Mucosa of gallbladder (tissue), 1 donor: ENCODE measurements at regions not wholly inside any gene's neighbourhood (a gene's known extent, or its start where the extent isn't known, plus 50 kb on each side); places are given as distances from the start of the nearest gene placed in this dataset.
"Not testable (repeated sequence)": the region's sequence is repeated elsewhere in the genome, so short reads cannot be mapped to it uniquely, and the experiment has no call there.

Experiments
- DNase-seq: peaks from one replicate; pipeline ENCODE4 v3.0.0-alpha.2; 2020; ENCODE audit warnings: low spot score
- donor health status: DM: no; HTN: no; CAD: no.

DNA sequence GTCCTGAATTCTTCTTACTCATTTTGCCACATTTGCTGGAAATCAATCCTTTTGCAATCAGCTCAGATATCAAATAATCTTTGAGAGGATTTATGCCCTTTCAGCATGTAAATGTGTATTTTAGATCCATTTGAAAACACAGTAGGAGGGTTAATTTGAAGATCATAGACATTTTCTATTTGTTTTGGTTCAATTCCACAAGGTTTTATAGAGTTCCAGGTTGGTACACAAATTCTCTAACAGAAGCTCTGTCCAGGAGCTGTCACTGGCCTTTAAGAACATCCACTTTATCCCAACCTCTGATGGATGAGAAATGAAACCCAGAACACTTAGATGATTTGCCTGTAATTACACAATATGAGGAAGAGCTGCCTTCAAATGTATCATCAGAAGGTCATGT is 157.3 kb upstream of the CHAC2 start:
- no peak for DNase-seq

DNA sequence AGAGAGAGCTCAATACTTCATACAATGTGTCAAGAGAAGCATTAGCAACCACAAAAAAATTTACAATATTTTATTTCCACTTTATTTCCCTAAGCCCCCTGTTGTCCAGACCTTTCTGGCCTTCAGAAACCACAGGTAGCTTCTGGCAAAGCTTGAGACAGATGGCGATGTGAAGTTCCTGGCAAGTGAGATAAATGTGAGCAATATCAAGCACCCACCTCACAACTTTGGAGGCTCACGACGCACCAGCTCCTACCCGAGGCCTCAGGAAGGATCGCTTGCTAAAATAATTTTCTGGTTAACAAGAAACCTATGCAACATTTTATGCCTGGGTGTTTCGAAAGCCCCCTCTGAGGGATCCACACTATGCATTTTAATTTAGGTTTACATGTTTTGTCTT is 158.1 kb upstream of the CHAC2 start:
- no peak for DNase-seq

DNA sequence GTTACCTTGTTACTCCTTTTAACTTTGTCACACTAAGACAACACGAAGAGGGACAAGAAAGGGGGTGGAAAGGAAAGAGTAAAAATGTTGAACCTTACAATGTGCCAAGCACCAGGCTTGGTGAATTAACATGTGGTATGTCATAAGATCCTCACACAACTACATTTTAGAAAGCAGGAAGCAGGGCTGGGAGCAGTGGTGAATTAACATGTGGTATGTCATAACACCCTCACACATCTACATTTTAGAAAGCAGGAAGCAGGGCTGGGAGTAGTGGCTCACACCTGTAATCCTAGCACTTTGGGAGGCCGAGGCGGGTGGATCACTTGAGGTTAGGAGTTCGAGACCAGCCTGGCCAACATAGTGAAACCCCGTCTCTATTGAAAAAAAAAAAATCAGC is 159.3 kb upstream of the CHAC2 start:
- no peak for DNase-seq

DNA sequence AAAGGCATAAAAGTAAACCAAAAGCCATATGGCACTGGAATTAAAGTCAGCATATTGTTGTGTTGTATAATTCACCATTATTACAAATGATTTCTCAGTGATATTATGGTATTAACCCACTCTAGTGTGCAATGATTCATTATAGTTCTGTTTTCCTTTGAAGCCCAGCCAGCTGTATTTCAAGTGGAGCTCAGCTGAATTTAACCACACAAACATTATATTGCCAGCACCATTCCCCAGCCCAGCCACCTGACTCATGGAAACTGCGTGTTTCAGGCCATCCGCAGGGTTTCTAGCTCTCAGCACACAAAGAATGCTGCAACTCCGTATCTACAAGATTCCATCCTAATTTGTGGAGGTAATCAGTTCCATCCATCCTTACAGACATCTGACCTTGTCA is 166.8 kb upstream of the CHAC2 start:
- no peak for DNase-seq

DNA sequence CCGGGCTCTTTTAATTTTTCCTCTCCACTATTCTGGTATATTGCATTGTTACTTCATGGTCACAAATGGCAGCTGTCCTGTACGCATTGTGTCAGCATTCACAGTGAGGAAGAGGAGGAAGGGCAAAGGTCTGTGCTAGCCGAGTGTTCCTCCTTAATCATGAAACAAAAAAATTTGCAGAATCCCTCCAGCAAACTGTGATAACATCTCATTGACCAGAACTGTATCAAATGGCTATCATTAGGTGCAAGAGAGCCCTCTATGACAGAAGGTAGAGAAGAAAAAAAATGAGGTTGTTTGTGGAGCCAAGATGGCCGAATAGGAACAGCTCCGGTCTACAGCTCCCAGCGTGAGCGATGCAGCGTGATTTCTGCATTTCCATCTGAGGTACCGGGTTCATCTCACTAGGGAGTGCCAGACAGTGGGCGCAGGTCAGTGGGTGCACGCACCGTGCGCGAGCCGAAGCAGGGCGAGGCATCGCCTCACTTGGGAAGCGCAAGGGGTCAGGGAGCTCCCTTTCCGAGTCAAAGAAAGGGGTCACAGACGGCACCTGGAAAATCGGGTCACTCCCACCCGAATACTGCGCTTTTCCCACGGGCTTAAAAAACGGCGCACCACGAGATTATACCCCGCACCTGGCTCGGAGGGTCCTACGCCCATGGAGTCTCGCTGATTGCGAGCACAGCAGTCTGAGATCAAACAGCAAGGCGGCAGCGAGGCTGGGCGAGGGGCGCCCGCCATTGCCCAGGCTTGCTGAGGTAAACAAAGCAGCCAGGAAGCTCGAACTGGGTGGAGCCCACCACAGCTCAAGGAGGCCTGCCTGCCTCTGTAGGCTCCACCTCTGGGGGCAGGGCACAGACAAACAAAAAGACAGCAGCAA is 180.6 kb upstream of the CHAC2 start:
- DNase-seq, result not testable (repeated sequence)

DNA sequence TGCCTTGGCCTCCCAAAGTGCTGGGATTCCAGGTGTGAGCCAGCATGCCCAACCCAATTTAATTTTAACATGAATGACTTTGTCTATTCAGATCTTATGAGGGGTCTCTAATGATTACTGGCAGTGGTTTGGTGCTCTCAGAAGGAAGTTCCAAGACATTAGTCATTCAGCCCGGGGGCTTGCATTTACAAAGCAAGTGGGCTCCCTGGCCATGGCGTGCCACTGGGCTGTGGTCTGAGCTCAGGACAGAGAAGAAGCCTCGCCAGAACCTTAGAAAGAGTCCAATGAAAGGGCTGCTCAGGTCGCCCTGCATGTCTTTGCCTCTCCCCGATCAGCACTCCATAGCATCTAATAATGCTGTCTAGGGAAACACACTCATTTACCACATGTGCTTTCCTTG is 182.6 kb upstream of the CHAC2 start:
- no peak for DNase-seq

DNA sequence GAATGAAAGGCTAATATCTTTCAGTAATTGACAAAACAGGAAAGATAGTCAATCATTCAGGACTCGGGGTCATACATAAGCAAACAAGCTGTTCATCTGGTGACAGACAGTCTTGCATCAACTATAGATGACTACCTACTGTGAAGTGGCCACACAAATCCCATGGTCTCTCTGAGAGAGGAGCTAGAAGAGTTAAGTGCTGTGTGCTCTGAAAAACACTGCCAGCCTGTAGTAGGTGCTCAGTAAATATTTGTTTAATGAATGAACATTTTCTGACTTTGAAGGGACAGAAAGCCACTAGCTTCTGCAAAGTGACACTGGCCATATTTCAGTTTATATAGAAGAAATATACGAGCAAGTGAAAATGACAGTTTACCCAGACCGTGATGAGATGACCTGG is 184.0 kb upstream of the CHAC2 start:
- DNase-seq, result no peak

DNA sequence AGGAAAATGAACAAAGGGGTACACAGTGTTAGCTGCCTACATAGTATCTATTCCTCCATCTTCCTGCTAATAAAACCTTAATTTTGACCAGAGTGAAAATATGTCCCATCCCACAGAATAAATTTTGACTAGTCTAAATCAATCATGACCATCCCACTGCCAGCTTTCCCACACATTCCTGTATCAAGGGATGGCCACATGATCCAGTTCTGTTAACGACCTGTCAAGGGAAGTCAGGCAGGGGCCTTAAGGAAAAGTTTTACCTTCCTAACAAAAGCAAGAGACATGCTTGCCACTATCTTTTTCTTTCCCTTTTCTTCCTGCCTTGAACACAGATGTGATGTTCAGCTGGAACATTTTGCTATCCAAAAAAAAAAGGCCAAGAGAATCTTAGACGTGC is 185.0 kb upstream of the CHAC2 start:
- no peak for DNase-seq

DNA sequence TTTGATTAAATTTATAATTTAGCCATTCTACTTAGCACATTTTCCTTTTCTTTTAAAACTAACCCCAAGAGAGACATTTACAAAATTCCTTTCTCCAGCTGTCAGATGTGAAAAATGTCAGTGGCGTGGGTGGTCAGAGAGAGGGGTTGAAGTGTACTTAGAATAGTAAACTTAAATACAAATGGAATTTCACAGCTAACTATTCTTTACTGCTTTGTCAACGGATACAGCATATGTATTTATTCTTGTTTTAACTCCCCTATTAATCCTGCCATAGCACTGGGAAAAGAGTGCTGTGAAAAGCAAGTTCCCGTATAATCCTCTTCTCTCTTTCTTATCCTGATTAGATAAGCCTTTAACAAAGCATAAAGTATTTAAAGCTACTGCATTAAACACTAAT is 191.4 kb upstream of the CHAC2 start:
- DNase-seq, result no peak

DNA sequence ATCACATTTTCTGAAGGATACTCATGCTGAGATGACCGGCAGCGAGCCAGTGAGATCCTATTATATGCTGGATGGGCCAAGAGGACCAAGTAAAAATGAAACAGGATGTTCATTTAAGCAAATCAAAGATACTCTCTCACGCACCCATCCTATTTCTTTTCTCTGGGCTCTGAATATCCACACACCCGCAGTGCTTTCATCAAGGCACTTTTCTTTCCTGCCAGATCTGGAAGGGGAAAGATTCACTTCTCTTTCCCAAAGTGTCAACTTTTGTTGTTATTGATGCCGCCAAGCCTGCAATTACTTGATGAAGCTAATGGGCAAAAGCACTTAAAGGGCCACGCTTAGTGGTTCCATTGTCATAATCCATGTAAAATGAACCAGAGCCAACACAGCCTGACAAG is 191.9 kb upstream of the CHAC2 start:
- no peak for DNase-seq

DNA sequence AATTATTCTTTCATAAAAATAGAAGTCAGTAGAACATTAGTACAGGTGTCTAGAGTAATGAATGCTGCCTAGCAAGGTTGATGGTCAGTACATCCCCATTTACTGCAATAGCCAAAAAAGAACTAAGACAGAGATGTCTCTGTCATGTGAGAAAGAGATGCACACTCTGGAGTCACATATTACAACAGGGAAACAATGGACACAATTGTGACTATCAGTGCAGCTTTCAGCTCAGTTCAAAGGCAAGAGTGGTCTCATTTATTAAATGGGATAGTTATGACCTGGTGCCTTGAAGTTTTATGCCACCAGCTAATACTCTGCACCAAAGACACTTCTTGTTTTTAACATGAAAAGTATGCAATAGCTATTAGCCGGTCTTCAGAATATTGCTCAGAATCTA is 194.9 kb upstream of the CHAC2 start:
- no peak for DNase-seq

DNA sequence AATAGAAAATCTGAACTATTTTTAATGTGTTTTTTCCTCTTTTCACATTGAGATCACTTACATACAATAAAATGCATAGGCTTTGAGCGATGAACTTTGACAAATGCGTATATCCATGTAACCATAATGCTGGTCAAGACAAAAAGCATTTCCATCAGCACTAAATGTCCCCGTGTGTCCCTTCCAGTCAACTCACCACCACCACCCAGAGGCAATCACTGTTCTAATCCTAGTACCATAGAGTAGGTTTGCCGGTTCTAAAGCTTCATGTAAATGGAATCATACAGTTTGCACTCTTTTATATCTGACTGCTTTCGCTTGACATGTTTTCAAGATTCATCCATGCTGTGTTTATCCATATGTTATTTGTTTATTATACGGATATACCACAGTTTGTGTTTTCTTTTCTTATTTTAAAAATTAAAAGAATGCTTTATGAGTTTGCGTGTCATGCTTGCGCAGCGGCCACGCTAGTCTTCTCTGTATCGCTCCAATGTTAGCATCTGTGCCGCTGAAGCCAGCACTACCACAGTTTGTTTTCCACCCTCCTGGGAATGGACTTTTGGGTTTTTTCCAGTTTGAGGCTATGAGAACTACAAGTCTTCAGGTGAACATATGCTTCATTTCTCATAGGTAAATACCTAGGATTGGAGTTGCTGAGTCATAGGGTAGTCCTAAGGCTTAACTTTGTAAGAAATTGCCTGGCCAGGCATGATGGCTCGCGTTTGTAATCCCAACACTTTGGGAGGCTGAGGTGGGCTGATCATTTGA is 197.5 kb upstream of the CHAC2 start:
- DNase-seq, result no peak

DNA sequence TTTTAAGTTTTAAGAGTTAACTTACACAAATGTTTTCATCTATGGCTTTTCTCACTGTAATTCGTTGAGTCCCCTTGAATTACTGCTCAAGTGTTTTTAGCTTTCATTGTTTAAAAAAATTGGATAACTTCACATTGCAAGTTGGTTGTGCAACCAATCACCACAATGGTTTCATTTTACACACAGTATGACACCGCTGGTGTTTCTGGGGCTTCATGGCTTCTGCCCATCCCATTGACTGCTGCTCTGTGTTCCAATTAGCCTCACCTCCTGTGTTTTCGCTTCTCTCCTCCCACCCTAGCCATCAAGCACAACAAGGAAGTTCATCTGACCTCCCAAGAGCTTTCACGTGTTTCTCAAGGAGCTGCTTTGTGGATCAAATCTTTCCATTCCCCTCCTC is 199.1 kb upstream of the CHAC2 start:
- DNase-seq, result no peak

DNA sequence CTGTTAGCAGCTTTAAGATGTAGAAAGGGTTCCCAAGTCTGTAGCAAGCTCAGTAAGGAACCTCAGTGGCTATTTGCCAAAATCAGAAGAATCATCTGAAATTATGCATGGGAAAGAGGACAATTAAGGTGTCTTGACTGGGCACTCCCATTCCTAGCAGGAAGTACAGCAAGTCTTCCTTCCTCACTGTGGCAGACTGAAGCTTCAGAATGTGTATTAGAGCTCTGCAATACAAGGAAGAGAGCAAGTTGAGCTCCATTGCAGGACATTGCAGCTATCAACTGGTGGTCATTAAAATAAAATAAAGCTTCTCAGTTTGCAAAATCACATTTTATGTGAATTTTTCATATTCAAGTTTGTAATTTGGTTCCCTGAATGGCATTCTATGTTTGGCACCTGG is 200.5 kb upstream of the CHAC2 start:
- no peak for DNase-seq

DNA sequence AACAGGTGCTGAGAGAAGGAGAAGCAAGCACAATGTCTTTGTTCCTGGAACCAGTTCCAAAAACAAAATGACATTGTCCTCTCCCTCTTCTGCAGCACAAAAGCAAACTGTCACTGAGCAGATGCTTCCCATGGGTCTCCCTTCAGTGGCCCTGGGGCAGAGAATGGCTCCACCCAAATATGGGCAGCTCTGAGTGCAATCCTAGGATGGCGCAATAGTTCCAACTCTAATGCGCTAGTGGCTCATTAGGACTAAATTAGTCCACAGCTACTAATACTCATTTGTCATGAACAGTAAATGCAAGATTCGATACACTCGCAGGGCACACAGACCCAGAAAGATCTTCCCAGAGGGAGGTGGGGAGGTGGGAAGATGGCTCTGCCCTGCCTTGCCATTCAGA is 205.2 kb upstream of the CHAC2 start:
- no peak for DNase-seq

DNA sequence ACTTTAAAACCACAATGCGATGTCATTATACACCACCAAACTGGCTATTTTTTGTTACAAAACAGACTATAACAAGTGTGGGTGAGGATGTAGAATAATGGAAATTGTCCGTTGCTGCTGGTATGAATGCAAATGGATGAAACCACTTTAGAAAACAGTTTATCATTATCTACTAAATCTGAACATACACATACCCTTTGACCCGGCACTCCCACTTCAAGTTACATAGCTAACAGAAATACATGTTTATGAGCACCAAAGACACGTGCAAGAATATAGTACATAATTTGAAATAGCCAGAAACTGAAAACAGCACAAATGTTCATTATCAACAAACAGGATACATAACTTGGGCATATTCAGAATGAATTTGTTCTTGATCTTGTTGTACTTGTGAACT is 206.4 kb upstream of the CHAC2 start:
- no peak for DNase-seq

DNA sequence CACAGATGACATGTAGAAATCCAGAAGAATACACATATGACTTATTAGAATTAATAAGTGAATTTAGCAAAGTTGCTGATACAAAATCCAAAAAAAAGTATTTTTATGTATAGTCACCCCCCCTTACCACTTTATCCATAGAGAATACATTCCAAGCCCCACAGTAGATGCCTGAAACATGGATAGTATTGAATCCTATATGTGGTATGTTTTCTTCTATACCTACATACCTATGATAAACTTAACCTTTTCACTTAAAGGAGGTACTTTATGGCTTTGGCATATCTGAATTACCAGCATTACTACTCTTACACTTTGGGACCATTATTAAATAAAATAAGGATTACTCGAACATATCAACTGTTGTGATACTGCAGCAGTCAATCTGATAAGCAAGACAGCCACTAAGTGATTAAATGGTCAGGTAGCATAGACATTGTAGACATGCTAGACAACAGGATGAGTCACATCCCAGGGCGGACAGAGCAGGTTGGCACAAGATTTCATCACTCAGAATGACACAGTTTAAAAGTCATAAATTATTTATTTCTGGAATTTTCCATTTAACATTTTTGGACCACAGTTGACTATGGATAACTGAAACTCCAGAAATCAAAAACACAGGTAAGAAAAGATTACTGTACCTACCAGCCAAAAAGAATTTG is 208.2 kb upstream of the CHAC2 start:
- DNase-seq, result no peak

DNA sequence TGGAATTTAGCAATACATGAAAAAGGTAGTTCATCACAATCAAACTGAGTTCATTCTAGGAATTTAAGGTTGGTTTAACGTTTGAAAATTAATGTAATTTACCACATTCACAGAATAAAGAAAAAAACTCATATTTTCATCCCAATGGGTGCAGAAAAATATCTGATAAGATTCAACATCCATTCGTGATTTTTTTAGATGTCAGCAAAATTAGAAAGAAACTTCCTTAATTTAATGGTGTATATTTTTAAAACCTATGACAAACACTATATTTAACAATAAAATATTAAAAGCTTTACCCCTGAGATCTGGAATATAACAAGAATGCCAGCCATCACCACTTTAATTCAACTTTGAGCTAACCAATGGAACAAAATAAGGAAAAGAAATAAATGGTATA is 208.7 kb upstream of the CHAC2 start:
- no peak for DNase-seq

DNA sequence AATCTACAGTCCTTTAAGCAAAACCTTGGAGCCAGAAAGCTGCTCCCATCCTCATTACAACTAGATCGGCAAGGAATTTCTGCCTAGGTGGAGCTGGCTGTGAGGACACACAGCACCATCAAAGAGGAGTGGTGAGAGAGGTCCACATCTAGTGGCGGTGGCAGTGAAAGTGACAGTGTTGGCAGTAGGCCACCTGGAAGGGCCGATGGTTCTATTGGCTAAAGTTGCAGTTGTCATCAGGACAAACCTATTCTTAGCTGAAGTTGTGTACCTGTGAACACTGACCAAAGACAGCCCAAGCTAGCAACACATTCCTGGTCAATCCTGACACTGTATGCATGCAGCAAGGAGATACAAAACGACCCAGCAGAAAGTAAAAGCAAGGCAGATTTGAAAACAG is 218.1 kb upstream of the CHAC2 start:
- no peak for DNase-seq

DNA sequence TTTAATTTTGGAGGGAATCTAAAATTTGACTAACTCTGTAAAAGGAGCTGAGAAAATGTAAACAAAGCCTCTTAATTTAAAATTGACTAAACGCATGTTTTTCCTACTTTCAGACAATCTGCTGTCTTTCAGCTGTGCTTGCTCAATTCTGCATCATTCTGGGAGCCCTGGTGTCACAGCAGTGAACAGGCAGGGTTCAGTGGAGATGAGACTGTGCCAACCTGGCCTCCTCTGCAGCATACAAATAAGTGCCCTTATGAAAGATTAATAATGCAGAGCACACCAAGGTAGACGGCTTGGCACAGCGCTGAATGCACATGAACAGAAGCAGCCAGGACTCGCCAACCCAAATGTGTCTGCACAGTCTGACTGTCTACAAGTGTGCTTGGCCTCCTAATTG is 222.0 kb upstream of the CHAC2 start:
- DNase-seq, result no peak

DNA sequence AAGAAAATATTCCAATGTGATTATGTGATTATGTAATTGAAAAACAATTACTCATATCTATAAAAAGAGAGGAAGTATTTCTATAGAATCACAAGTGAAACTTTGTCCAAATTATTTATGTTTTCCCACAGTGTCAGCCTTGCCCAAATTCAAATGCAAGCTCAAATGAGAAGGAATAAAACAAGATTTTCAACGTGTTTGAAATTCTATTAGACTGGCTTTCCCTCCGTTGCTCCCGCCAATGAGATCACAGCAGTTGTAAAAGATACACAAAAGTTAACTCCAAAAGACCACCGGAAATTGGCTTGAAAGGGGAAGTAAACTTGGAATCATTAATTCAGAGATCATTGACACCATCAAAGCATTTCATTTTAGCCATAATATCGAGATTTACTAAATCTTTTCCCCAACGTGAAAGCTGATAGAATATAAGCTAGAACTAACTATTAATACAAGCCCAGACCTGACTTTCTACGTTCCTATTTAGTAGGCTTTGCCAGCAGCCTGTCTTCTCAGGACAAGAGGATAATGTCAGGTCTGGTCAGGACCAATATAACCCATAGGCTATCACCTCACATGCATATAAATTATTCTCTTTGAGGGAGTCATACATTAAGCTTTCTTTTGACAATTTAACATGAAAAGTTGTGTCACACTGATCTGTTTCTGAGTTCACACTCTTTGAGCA is 222.6 kb upstream of the CHAC2 start:
- no peak for DNase-seq

DNA sequence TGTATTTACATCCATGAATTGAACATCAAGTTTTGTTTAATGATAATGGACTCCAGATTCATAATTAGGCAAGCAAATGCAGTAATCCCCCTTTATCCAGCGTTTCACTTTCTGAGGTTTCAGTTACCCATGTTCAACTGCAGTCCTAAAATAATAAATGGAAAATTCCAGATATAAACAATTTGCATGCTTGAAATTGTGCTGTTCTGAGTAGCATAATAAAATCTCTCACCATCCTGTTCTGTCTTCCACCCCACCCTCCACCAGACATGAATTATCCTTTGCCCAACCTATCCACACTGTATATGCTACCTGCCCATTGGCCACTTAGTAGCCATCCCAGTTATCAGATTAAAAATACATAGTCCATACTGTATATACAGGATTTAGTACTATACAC is 224.5 kb upstream of the CHAC2 start:
- DNase-seq, result no peak
